K562 (cell line): ENCODE measurements at regions not wholly inside any gene's neighbourhood (a gene's known extent, or its start where the extent isn't known, plus 50 kb on each side); places are given as distances from the start of the nearest gene placed in this dataset.

Source experiments
- CBX2 ChIP-seq: fragments of 200-600 bp; sonication (generic); IDR thresholded peaks from one replicate; pipeline ENCODE4 v1.6.1; 2012; ENCODE audit warnings: mild to moderate bottlenecking, low read length, inconsistent platforms; ENCODE audit not compliant: insufficient read depth, poor library complexity, severe bottlenecking
- CCNT2 ChIP-seq: IDR thresholded peaks from 2 replicates; pipeline ENCODE4 v1.6.1; 2011; ENCODE audit warnings: borderline replicate concordance, low read depth, mild to moderate bottlenecking, moderate library complexity, mixed read lengths, low read length; ENCODE audit not compliant: insufficient read length; ENCODE audit errors: extremely low read depth
- CEBPB ChIP-seq: fragments of 450-650 bp; IDR thresholded peaks from 2 replicates; pipeline ENCODE4 v1.6.1; 2016; ENCODE audit warnings: missing genetic modification characterization, missing compliant biosample characterization
- COPS2 ChIP-seq: fragments of 450-650 bp; conservative IDR thresholded peaks from 2 replicates; pipeline ENCODE4 v1.6.1; 2016; ENCODE audit warnings: mild to moderate bottlenecking, moderate library complexity
- CREB5 ChIP-seq: fragments of 250-450 bp; sonication (Bioruptor Pico); IDR thresholded peaks from 2 replicates; pipeline ENCODE4 v1.5.0; 2020; ENCODE audit warnings: mild to moderate bottlenecking
- FUS ChIP-seq: fragments of 200-400 bp; formaldehyde crosslinking; optimal IDR thresholded peaks from 2 replicates; pipeline ENCODE3; 2017; ENCODE audit warnings: low read depth, low read length
- HEY1 ChIP-seq: fragments of 250-450 bp; sonication (Bioruptor Pico); IDR thresholded peaks from 2 replicates; pipeline ENCODE4 v1.5.0; 2020; ENCODE audit warnings: mild to moderate bottlenecking, moderate library complexity, borderline replicate concordance
- HMGXB4 ChIP-seq: sonication (generic); formaldehyde crosslinking; IDR thresholded peaks from 2 replicates; pipeline ENCODE4 v1.8.1; 2023; ENCODE audit warnings: mild to moderate bottlenecking, missing genetic modification reagents
- ILF3 ChIP-seq: fragments of 450-650 bp; IDR thresholded peaks from 2 replicates; pipeline ENCODE4 v1.6.1; 2018; ENCODE audit warnings: antibody characterized with exemption, mild to moderate bottlenecking, moderate library complexity, borderline replicate concordance
- POLR2G ChIP-seq: fragments of 200-400 bp; formaldehyde crosslinking; IDR thresholded peaks from 2 replicates; pipeline ENCODE4 v1.6.1; 2017; ENCODE audit warnings: low read depth, mild to moderate bottlenecking, antibody characterized with exemption, low read length, moderate library complexity
- PTBP1 ChIP-seq: fragments of 200-400 bp; formaldehyde crosslinking; IDR thresholded peaks from 2 replicates; pipeline ENCODE4 v1.6.1; 2017; ENCODE audit warnings: low read depth, low read length
- RFX1 ChIP-seq: fragments of 450-650 bp; IDR thresholded peaks from 2 replicates; pipeline ENCODE4 v1.6.1; 2016; ENCODE audit warnings: mild to moderate bottlenecking, moderate library complexity
- SREBF1 ChIP-seq: fragments of 150-350 bp; IDR thresholded peaks from 2 replicates; pipeline ENCODE4 v1.6.1; 2014; ENCODE audit warnings: antibody characterized with exemption, low read depth, low read length, borderline replicate concordance
- TBP ChIP-seq: optimal IDR thresholded peaks from 2 replicates; pipeline ENCODE3; 2011; ENCODE audit warnings: low read depth, low read length, improper control_type of control experiment
- TGIF2 ChIP-seq: sonication (generic); formaldehyde crosslinking; IDR thresholded peaks from 2 replicates; pipeline ENCODE4 v1.8.1; 2022; ENCODE audit warnings: mild to moderate bottlenecking, missing genetic modification reagents, moderate library complexity
- ZNF449 ChIP-seq: fragments of 250-450 bp; sonication (Bioruptor Pico); IDR thresholded peaks from 2 replicates; pipeline ENCODE4 v1.8.0; 2022; ENCODE audit warnings: moderate library complexity, mild to moderate bottlenecking, inconsistent platforms
- TF ChIP-seq, protein P1 (sequence below): sonication (generic); formaldehyde crosslinking; IDR thresholded peaks from 2 replicates; pipeline ENCODE4 v1.8.0; 2022; ENCODE audit warnings: mild to moderate bottlenecking, missing genetic modification reagents, borderline replicate concordance
- TF ChIP-seq, protein P2 (sequence below): fragments of 150-350 bp; conservative IDR thresholded peaks from 2 replicates; pipeline ENCODE4 v1.6.1; 2014; ENCODE audit warnings: low read length

DNA sequence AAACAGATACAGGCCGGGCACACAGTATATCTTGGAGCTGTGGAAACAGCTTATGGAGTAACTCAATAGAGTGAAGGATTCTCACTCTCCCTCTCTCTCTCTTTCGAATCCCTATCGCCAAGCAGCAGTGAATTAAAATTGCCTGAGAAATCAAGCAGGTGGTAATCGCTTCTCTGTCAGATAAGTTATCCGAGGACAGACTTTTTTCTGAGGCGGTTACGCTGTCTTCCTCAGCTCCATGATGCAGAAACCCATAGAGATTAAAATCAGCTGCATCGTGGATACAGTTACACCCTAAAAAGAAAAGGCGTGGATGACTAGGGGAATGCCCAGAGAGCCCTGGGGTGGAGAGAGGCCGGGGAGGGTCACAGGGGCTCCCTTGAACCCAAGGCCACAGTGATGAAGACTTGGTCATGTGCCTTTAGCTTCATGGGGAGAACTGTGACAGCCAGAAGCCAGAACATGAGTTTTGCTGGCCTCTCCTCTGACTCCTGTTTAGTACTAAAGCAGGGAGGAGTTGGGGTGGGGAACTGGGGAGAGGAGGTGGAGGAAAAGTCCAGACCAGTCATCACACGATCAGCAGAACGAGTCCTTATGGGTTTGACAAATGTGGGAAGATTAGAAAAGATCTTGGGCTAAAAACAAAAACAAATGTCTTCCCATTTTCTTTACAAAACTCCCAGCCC is 138.8 kb upstream of the JARID2 start (continued):
- TF ChIP-seq CBX2 (no peak), CEBPB (tag) (no peak), TGIF2 (no peak), ILF3 (no peak), HEY1 (no peak), FUS (no peak), POLR2G (no peak), CREB5 (CRISPR knock-in tag) (no peak), COPS2 (no peak), CCNT2 (peak; percentile 67), RFX1 (no peak), TBP (no peak), SREBF1 (no peak), PTBP1 (no peak), ZNF449 (CRISPR knock-in tag) (peak; percentile 68; the same call in 1 of the 2 replicates), HMGXB4 (no peak)
- TF ChIP-seq, protein P1, sequence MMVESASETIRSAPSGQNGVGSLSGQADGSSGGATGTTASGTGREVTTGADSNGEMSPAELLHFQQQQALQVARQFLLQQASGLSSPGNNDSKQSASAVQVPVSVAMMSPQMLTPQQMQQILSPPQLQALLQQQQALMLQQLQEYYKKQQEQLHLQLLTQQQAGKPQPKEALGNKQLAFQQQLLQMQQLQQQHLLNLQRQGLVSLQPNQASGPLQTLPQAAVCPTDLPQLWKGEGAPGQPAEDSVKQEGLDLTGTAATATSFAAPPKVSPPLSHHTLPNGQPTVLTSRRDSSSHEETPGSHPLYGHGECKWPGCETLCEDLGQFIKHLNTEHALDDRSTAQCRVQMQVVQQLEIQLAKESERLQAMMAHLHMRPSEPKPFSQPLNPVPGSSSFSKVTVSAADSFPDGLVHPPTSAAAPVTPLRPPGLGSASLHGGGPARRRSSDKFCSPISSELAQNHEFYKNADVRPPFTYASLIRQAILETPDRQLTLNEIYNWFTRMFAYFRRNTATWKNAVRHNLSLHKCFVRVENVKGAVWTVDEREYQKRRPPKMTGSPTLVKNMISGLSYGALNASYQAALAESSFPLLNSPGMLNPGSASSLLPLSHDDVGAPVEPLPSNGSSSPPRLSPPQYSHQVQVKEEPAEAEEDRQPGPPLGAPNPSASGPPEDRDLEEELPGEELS (CRISPR knock-in tag) = no peak
- TF ChIP-seq, protein P2, sequence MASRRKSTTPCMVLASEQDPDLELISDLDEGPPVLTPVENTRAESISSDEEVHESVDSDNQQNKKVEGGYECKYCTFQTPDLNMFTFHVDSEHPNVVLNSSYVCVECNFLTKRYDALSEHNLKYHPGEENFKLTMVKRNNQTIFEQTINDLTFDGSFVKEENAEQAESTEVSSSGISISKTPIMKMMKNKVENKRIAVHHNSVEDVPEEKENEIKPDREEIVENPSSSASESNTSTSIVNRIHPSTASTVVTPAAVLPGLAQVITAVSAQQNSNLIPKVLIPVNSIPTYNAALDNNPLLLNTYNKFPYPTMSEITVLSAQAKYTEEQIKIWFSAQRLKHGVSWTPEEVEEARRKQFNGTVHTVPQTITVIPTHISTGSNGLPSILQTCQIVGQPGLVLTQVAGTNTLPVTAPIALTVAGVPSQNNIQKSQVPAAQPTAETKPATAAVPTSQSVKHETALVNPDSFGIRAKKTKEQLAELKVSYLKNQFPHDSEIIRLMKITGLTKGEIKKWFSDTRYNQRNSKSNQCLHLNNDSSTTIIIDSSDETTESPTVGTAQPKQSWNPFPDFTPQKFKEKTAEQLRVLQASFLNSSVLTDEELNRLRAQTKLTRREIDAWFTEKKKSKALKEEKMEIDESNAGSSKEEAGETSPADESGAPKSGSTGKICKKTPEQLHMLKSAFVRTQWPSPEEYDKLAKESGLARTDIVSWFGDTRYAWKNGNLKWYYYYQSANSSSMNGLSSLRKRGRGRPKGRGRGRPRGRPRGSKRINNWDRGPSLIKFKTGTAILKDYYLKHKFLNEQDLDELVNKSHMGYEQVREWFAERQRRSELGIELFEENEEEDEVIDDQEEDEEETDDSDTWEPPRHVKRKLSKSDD = no peak
